NCI-H2196 (cell line): ENCODE measurements at regions not wholly inside any gene's neighbourhood (a gene's known extent, or its start where the extent isn't known, plus 50 kb on each side); places are given as distances from the start of the nearest gene placed in this dataset.

Experiments
- DNase-seq: peaks from one replicate; lab custom pipeline; 2025; ENCODE audit not compliant: unreplicated experiment; lab: John Stamatoyannopoulos, UW

- no peak for DNase-seq
These were observed 260.0 kb downstream of the NDFIP2 start for GRCh38 chr13:79740991-79741390.

GRCh38 chr13:79736356-79736755, 255.4 kb downstream of the NDFIP2 start:
- DNase-seq, result no peak

DNA sequence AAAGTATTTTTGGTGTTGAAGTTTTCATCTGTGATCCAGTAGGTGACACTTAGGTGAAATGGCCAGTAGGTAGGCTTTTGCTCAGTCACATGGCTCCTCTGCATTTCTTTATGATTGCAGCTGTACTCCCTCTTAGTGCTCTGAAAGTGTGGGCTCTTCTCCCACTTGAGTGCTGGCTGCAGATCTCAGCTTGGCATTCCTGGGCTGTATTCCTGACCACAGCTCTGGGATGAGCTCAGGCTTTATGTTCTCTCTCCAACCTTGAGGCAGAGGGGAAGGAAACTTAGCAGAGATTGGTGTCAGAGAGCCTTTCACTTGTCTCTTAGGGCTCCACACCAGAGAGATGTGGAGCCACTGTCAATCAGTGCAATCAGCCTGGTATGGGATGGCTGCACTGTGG, 254.3 kb downstream of the NDFIP2 start:
- DNase-seq, result no peak

DNA sequence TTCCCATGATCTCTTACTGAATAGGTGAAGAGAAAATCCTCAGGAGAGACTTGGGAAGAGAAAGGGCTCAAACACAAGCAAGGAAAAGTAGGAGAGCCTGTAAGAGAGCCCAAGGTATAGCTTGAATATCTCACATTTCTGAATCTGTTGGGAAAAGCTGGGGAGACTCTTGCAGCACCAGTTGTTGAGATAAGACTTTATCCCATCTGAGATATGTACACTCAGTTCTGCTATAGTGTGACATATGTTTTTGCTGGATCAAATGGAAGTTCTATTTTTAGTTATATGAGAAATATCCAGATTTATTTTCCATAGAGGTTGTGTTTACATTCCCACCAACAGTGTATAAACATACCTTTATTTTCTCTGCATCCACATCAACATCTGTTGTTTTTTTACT, 246.1 kb downstream of the NDFIP2 start:
- no peak for DNase-seq

DNA sequence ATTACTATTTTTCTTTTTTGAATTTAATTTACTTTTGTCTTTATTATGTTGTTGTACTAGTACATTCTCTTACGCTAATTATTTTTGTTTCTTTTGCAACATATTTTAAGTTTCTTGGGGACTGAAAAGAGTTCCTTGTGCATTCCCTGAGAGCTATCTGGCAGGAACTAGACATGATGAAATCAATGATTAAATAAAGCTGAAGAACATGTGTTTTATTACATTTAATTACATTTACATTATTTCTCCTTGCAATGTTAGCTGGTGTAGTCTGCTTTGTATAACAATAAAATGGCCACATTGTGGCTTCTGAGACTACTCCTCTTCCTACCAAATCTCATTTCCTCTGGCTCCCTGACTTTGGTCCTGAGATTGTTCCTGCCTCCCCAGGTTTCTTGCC, 244.9 kb downstream of the NDFIP2 start:
- no peak for DNase-seq

- no peak for DNase-seq
These were observed 243.6 kb downstream of the NDFIP2 start for GRCh38 chr13:79724348-79725103.

- DNase-seq, result no peak
These were observed 242.6 kb downstream of the NDFIP2 start for GRCh38 chr13:79723519-79724024.

DNA sequence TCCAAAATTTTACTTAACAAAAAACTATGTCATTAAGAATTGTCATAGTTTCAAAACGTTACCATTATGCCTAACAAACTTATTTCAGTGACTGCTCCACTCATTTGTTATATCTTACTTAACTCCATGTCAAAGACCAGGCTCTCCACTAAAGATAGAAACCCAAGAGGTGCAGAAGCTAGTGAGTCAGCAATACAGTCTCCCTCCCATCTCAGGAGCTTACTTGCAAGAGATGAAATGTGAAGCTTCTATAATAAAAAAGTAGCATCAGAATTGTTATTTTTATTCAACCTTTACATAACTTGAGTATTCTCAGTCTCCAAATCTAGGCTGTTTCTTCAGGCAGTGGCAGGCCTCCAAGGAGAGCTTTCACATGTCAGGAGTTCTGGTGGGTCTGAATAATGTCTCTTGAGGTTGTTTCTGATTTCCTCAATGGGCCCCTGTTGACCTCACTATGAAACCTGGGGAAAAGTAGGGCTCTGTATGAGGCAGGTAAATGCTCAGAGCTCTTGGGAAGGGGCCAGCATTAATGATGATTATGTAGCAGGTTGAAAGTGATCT, 242.0 kb downstream of the NDFIP2 start:
- no peak for DNase-seq

DNA sequence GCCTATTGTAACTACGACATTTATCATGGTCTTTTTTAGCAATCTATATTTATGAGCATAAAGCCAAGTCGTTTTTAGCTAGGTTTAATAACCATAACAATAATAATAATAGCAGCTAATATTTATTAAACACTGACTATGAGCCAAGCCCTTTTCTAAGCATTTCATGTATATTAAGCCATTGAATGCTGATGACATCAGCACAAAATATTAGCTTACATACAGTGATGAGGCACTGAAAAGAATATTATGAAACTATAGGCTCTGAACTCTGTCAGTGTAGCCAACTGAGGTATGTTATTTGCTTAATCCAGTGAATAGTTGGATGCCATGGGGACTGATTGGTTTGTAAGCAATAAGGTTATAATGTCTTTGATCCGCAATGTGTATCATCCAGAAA, 235.2 kb downstream of the NDFIP2 start:
- DNase-seq, result no peak

- DNase-seq, result no peak
These were observed 230.7 kb downstream of the NDFIP2 start for GRCh38 chr13:79711631-79712030.

DNA sequence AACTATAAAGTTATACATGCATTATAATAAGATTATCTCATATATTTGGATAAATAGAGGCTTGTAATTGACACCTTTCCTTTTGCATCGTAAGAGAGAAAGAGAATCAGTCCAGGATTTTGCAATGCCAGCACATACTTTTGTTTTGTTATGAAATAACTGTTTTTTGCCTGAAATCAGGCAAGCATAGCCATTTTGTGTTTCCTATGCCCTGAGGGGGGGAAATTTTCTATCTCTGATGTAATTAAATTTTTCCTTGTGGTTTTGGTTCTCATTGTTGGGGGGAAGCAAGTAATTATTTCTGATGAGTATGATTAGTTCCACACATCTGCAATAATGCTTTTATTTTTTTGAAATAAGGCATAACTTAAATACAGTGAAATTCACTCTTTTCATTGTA, 229.4 kb downstream of the NDFIP2 start:
- DNase-seq, result no peak

GRCh38 chr13:79709471-79709870, 228.5 kb downstream of the NDFIP2 start:
- no peak for DNase-seq

- DNase-seq, result no peak
These were observed 222.8 kb downstream of the NDFIP2 start for GRCh38 chr13:79703772-79704171.

DNA sequence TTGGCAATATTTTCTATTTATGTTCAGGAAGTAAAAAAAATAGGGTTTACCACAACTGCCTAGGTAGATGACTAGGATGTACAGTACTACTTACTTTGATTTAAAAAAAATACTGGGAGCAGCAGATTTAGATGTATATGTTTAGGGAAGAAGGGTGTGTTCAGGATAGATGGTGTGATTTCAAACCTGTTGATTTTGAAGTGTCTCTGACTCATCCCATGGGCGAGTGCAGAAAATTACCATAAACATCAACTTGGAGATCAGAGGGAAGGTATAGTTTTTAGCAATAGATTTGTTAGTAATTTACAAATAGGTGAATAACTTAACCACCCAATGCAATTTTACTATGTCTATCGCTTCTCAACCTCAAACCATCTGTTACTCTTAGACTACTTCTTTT, 214.8 kb downstream of the NDFIP2 start:
- no peak for DNase-seq

DNA sequence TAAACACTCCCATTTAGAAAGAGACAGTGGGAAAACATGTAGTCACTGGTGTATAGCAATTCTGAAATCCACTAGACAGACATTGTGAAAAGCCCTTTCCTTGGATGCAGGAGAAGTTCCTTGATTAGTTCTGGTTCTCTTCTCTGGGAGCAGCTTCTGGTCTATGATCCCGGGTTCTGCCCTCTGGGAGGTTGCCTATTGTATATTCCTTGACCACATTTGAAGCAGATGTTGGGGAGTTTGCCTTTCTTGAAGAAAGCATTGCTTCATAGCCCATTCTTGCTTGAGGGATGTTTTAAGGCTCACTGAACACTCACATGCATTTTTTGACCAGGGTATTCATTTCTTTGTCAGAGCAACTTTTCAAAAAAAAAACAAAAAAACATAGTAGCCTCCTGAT, 211.9 kb downstream of the NDFIP2 start:
- no peak for DNase-seq

GRCh38 chr13:79691826-79692225, 210.9 kb downstream of the NDFIP2 start:
- DNase-seq, result no peak

- DNase-seq, result no peak
These were observed 207.8 kb downstream of the NDFIP2 start for GRCh38 chr13:79688741-79689140.

GRCh38 chr13:79686441-79686840, 205.5 kb downstream of the NDFIP2 start:
- no peak for DNase-seq

GRCh38 chr13:79684371-79684770, 203.4 kb downstream of the NDFIP2 start:
- DNase-seq, result no peak

GRCh38 chr13:79682164-79682563, 201.2 kb downstream of the NDFIP2 start:
- DNase-seq, result no peak

DNA sequence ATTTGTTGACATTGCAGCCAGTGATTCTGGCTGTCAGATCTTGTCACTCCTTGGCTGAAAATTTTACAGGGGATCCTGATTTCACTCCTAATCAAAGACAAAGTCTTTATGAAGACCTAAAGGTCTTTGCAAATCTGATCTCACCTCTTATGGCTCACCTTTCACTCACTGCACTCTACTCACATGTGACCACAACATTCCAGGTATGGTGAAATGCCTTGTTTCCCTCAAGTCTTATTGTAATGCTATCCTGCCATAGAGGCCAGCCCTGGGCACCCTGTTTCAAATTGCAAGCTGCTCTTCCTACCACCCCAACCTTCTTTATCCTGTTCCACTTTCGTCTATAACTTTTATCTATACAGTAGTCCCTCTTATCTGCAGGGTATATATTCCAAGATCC, 200.1 kb downstream of the NDFIP2 start:
- no peak for DNase-seq

- no peak for DNase-seq
These were observed 199.5 kb downstream of the NDFIP2 start for GRCh38 chr13:79680485-79680884.

GRCh38 chr13:79679334-79679733, 198.4 kb downstream of the NDFIP2 start:
- DNase-seq, result peak; percentile 62
